ENCODE measurements at regions not wholly inside any gene's neighbourhood (a gene's known extent, or its start where the extent isn't known, plus 50 kb on each side); places are given as distances from the start of the nearest gene placed in this dataset.
A peak's percentile ranks its signal among the peaks of the same experiment; 100 is the strongest.
"Not testable (repeated sequence)": the region's sequence is repeated elsewhere in the genome, so short reads cannot be mapped to it uniquely, and the experiment has no call there.

GRCh38 chr5:116771466-116772151 is 197.0 kb upstream of the SEMA6A start:
- H3K4me3 ChIP-seq (ENCODE audit: low read length): no peak overlapping the region
- no peak overlapping the region for H3K9ac ChIP-seq (ENCODE audit: low read length)
- no peaks in the 10 kb centered on the region for H3K9me3 ChIP-seq (ENCODE audit: control insufficient read depth, low read depth, low read length)
- peaks cover 7% of the 10 kb centered on the region for H3K27me3 ChIP-seq (ENCODE audit: control insufficient read depth, insufficient read depth, low read length)
- H3K4me1 ChIP-seq (ENCODE audit: control insufficient read depth, low read depth, low read length): peaks cover 47% of the 10 kb centered on the region
- no peak overlapping the region for H3K27ac ChIP-seq (ENCODE audit: low read length)
- H3K36me3 ChIP-seq (ENCODE audit: control insufficient read depth, low read depth, low read length): no peaks in the 10 kb centered on the region

GRCh38 chr5:116769953-116770352 is 195.3 kb upstream of the SEMA6A start:
- not testable (repeated sequence) for H3K27ac ChIP-seq (ENCODE audit: low read length); H3K36me3 ChIP-seq (ENCODE audit: control insufficient read depth, low read depth, low read length); H3K27me3 ChIP-seq (ENCODE audit: control insufficient read depth, insufficient read depth, low read length); H3K9me3 ChIP-seq (ENCODE audit: control insufficient read depth, low read depth, low read length); H3K9ac ChIP-seq (ENCODE audit: low read length); H3K4me3 ChIP-seq (ENCODE audit: low read length)
- peaks cover 41% of the 10 kb centered on the region for H3K4me1 ChIP-seq (ENCODE audit: control insufficient read depth, low read depth, low read length)

- Histone ChIP-seq H3K9me3 (ENCODE audit: control insufficient read depth, low read depth, low read length) (no peaks in the 10 kb centered on the region), H3K4me3 (ENCODE audit: low read length) (no peak overlapping the region), H3K9ac (ENCODE audit: low read length) (no peak overlapping the region), H3K36me3 (ENCODE audit: control insufficient read depth, low read depth, low read length) (no peaks in the 10 kb centered on the region), H3K27me3 (ENCODE audit: control insufficient read depth, insufficient read depth, low read length) (peaks cover 7% of the 10 kb centered on the region), H3K27ac (ENCODE audit: low read length) (no peak overlapping the region), H3K4me1 (ENCODE audit: control insufficient read depth, low read depth, low read length) (peaks cover 36% of the 10 kb centered on the region)
Measured at GRCh38 chr5:116769470-116769869, 194.8 kb upstream of the SEMA6A start.

GRCh38 chr5:116766470-116766947 is 191.9 kb upstream of the SEMA6A start:
- Histone ChIP-seq H3K36me3 (ENCODE audit: control insufficient read depth, low read depth, low read length) (no peaks in the 10 kb centered on the region), H3K27me3 (ENCODE audit: control insufficient read depth, insufficient read depth, low read length) (no peaks in the 10 kb centered on the region), H3K4me1 (ENCODE audit: control insufficient read depth, low read depth, low read length) (peaks cover 13% of the 10 kb centered on the region), H3K9me3 (ENCODE audit: control insufficient read depth, low read depth, low read length) (no peaks in the 10 kb centered on the region), H3K27ac (ENCODE audit: low read length) (no peak overlapping the region), H3K9ac (ENCODE audit: low read length) (no peak overlapping the region), H3K4me3 (ENCODE audit: low read length) (no peak overlapping the region)

- H3K9ac ChIP-seq (ENCODE audit: low read length): no peak overlapping the region
Measured at GRCh38 chr5:116765441-116765840, 190.8 kb upstream of the SEMA6A start.

GRCh38 chr5:116764941-116765340 is 190.3 kb upstream of the SEMA6A start:
- no peak overlapping the region for H3K4me3 ChIP-seq (ENCODE audit: low read length)
- no peaks in the 10 kb centered on the region for H3K36me3 ChIP-seq (ENCODE audit: control insufficient read depth, low read depth, low read length)
- no peaks in the 10 kb centered on the region for H3K9me3 ChIP-seq (ENCODE audit: control insufficient read depth, low read depth, low read length)
- no peak overlapping the region for H3K27ac ChIP-seq (ENCODE audit: low read length)
- H3K27me3 ChIP-seq (ENCODE audit: control insufficient read depth, insufficient read depth, low read length): no peaks in the 10 kb centered on the region
- peaks cover 17% of the 10 kb centered on the region for H3K4me1 ChIP-seq (ENCODE audit: control insufficient read depth, low read depth, low read length)
- H3K9ac ChIP-seq (ENCODE audit: low read length): no peak overlapping the region

More at GRCh38 chr5:116765441-116765840, 190.8 kb upstream of the SEMA6A start:
- Histone ChIP-seq H3K9me3 (ENCODE audit: control insufficient read depth, low read depth, low read length) (no peaks in the 10 kb centered on the region), H3K4me3 (ENCODE audit: low read length) (no peak overlapping the region), H3K4me1 (ENCODE audit: control insufficient read depth, low read depth, low read length) (peaks cover 12% of the 10 kb centered on the region), H3K27me3 (ENCODE audit: control insufficient read depth, insufficient read depth, low read length) (no peaks in the 10 kb centered on the region), H3K27ac (ENCODE audit: low read length) (no peak overlapping the region), H3K36me3 (ENCODE audit: control insufficient read depth, low read depth, low read length) (no peaks in the 10 kb centered on the region)

GRCh38 chr5:116763987-116764866 is 189.6 kb upstream of the SEMA6A start:
- no peak overlapping the region for H3K4me3 ChIP-seq (ENCODE audit: low read length)
- H3K27me3 ChIP-seq (ENCODE audit: control insufficient read depth, insufficient read depth, low read length): no peaks in the 10 kb centered on the region
- H3K4me1 ChIP-seq (ENCODE audit: control insufficient read depth, low read depth, low read length): peaks cover 20% of the 10 kb centered on the region
- no peak overlapping the region for H3K27ac ChIP-seq (ENCODE audit: low read length)
- no peaks in the 10 kb centered on the region for H3K9me3 ChIP-seq (ENCODE audit: control insufficient read depth, low read depth, low read length)
- H3K9ac ChIP-seq (ENCODE audit: low read length): no peak overlapping the region
- no peaks in the 10 kb centered on the region for H3K36me3 ChIP-seq (ENCODE audit: control insufficient read depth, low read depth, low read length)

- H3K27ac ChIP-seq (ENCODE audit: low read length): no peak overlapping the region
- H3K9ac ChIP-seq (ENCODE audit: low read length): no peak overlapping the region
- no peaks in the 10 kb centered on the region for H3K36me3 ChIP-seq (ENCODE audit: control insufficient read depth, low read depth, low read length)
- H3K4me1 ChIP-seq (ENCODE audit: control insufficient read depth, low read depth, low read length): peaks cover 20% of the 10 kb centered on the region
- H3K9me3 ChIP-seq (ENCODE audit: control insufficient read depth, low read depth, low read length): no peaks in the 10 kb centered on the region
- H3K4me3 ChIP-seq (ENCODE audit: low read length): peak overlapping the region; percentile 18
- no peaks in the 10 kb centered on the region for H3K27me3 ChIP-seq (ENCODE audit: control insufficient read depth, insufficient read depth, low read length)
Measured at GRCh38 chr5:116759860-116760640, 185.4 kb upstream of the SEMA6A start.

- Histone ChIP-seq H3K4me1 (ENCODE audit: control insufficient read depth, low read depth, low read length) (peaks cover 20% of the 10 kb centered on the region), H3K9me3 (ENCODE audit: control insufficient read depth, low read depth, low read length) (no peaks in the 10 kb centered on the region), H3K36me3 (ENCODE audit: control insufficient read depth, low read depth, low read length) (no peaks in the 10 kb centered on the region), H3K27ac (ENCODE audit: low read length) (no peak overlapping the region), H3K9ac (ENCODE audit: low read length) (no peak overlapping the region), H3K27me3 (ENCODE audit: control insufficient read depth, insufficient read depth, low read length) (no peaks in the 10 kb centered on the region), H3K4me3 (ENCODE audit: low read length) (no peak overlapping the region)
Measured at GRCh38 chr5:116757326-116757725, 182.7 kb upstream of the SEMA6A start.

GRCh38 chr5:116756531-116756930 is 181.9 kb upstream of the SEMA6A start:
- H3K36me3 ChIP-seq (ENCODE audit: control insufficient read depth, low read depth, low read length): no peaks in the 10 kb centered on the region
- H3K4me1 ChIP-seq (ENCODE audit: control insufficient read depth, low read depth, low read length): peaks cover 14% of the 10 kb centered on the region

GRCh38 chr5:116754556-116754955 is 179.9 kb upstream of the SEMA6A start:
- H3K27me3 ChIP-seq (ENCODE audit: control insufficient read depth, insufficient read depth, low read length): no peaks in the 10 kb centered on the region
- no peak overlapping the region for H3K27ac ChIP-seq (ENCODE audit: low read length)
- no peaks in the 10 kb centered on the region for H3K9me3 ChIP-seq (ENCODE audit: control insufficient read depth, low read depth, low read length)
- no peak overlapping the region for H3K9ac ChIP-seq (ENCODE audit: low read length)
- no peaks in the 10 kb centered on the region for H3K4me1 ChIP-seq (ENCODE audit: control insufficient read depth, low read depth, low read length)
- no peaks in the 10 kb centered on the region for H3K36me3 ChIP-seq (ENCODE audit: control insufficient read depth, low read depth, low read length)
- no peak overlapping the region for H3K4me3 ChIP-seq (ENCODE audit: low read length)

More at GRCh38 chr5:116756531-116756930, 181.9 kb upstream of the SEMA6A start:
- H3K27ac ChIP-seq (ENCODE audit: low read length): no peak overlapping the region
- H3K9ac ChIP-seq (ENCODE audit: low read length): no peak overlapping the region
- no peaks in the 10 kb centered on the region for H3K9me3 ChIP-seq (ENCODE audit: control insufficient read depth, low read depth, low read length)
- no peaks in the 10 kb centered on the region for H3K27me3 ChIP-seq (ENCODE audit: control insufficient read depth, insufficient read depth, low read length)
- no peak overlapping the region for H3K4me3 ChIP-seq (ENCODE audit: low read length)
